ENCODE measurements at regions not wholly inside any gene's neighbourhood (a gene's known extent, or its start where the extent isn't known, plus 50 kb on each side); places are given as distances from the start of the nearest gene placed in this dataset.

DNA sequence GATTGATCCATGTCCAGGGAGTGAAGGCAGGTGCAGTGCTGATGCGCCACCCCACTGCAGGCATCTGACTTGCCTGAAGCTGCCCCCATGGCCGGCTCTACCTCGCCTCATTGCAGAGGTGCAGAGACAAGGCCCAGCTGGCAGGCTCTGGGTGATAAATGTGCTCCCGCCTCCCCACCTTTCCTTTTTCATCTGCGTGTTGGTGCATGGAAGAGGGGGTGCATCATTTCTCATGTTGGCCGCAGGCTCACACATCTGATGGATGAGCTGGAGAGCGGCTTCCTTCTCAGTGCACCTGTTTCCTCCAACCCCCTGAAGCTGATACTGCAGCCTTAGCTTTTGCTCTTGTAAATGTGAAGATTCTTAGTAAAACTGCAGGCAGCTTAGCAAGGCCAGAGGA is 306.0 kb upstream of the KAZN start:
- ATAC-seq (no peak), DNase-seq (no peak)
- Histone ChIP-seq H3K27ac (no peak overlapping the region), H3K9me3 (no peaks in the 10 kb centered on the region), H3K4me3 (no peak overlapping the region), H3K27me3 (peaks cover 0 to 12% (median 5%) of the 10 kb centered on the region in 7 donors), H3K36me3 (no peaks in the 10 kb centered on the region), H3K4me1 (no peaks in the 10 kb centered on the region)
- 88 to 92% methylated on average over 7 of the region's 7 CpGs for WGBS, 2 donors
- intact Hi-C loops (cut with DNase I) = no loop called here
- TF ChIP-seq, protein P1, sequence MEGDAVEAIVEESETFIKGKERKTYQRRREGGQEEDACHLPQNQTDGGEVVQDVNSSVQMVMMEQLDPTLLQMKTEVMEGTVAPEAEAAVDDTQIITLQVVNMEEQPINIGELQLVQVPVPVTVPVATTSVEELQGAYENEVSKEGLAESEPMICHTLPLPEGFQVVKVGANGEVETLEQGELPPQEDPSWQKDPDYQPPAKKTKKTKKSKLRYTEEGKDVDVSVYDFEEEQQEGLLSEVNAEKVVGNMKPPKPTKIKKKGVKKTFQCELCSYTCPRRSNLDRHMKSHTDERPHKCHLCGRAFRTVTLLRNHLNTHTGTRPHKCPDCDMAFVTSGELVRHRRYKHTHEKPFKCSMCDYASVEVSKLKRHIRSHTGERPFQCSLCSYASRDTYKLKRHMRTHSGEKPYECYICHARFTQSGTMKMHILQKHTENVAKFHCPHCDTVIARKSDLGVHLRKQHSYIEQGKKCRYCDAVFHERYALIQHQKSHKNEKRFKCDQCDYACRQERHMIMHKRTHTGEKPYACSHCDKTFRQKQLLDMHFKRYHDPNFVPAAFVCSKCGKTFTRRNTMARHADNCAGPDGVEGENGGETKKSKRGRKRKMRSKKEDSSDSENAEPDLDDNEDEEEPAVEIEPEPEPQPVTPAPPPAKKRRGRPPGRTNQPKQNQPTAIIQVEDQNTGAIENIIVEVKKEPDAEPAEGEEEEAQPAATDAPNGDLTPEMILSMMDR (IDR thresholded peaks at IDR 0.05) = no peak

DNA sequence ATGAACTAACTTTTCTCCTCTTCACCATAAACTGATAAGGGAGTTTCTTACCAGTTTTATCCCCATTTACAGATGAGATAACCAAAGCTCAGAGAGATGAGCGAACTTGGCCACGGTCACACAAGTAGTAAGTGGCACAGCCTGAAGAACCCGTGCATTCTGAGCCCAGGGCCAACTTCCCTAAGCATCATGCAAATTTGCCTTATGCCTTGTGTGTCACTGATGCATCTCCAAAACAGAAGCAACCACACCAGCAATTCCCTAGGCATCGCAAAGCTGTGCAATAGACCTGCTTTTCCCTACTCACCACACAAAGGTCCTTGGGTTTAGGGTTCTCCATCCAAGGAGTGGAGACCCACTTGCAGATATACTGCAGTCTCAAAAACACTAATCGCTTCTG is 304.5 kb upstream of the KAZN start:
- ATAC-seq (no peak), DNase-seq (no peak)
- TF ChIP-seq, protein P1 (IDR thresholded peaks at IDR 0.05) = no peak
- H3K9me3 ChIP-seq = no peaks in the 10 kb centered on the region
- H3K27me3 ChIP-seq = peaks cover 0 to 12% (median 5%) of the 10 kb centered on the region in 7 donors
- intact Hi-C loops (cut with DNase I) = no loop called here
- H3K36me3 ChIP-seq = no peaks in the 10 kb centered on the region
- H3K4me1 ChIP-seq = no peaks in the 10 kb centered on the region
- H3K27ac ChIP-seq = no peak overlapping the region
- H3K4me3 ChIP-seq = no peak overlapping the region
- 91 to 92% methylated on average over 5 of the region's 5 CpGs for WGBS, 2 donors

DNA sequence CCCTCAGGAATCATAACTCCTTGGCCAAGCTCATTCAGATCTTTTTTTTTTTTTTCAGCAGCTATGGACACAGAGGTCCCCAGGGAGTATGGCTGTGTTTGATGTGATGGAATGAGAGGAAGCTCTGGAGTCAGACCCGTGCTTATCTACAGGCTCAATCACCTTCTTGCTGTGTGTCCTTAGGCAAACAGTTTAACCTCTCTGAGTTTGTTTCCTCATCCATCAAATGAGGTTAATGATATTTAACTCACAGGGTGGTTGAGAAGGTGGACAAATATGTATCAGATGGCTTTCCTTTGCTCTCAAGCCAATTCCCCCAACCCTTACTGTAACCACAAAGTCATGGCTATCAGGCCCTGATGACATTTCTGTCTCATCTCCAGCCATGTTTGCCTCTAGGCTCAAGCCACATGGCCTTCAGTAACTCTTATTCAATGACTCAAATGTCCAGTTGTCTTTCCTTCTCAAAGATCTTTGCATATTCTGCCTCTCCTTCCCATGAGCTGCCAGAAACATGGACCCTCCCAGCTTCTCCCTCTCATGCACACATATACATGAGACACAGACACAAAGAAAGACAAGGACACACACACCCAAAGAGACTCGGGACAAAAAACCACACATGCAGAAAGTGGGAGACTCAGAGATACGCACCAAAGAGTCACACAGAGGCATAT is 303.5 kb upstream of the KAZN start:
- intact Hi-C loops (cut with DNase I) = no loop called here
- ATAC-seq = no peak
- Histone ChIP-seq H3K4me3 (no peak overlapping the region), H3K36me3 (no peaks in the 10 kb centered on the region), H3K4me1 (no peaks in the 10 kb centered on the region), H3K27me3 (peaks cover 0 to 15% (median 5%) of the 10 kb centered on the region in 7 donors), H3K9me3 (no peaks in the 10 kb centered on the region), H3K27ac (no peak overlapping the region)
- DNase-seq = no peak
- TF ChIP-seq, protein P1 (IDR thresholded peaks at IDR 0.05) = no peak
- WGBS, 2 donors = 70 to 74% methylated on average over 3 of the region's 3 CpGs

DNA sequence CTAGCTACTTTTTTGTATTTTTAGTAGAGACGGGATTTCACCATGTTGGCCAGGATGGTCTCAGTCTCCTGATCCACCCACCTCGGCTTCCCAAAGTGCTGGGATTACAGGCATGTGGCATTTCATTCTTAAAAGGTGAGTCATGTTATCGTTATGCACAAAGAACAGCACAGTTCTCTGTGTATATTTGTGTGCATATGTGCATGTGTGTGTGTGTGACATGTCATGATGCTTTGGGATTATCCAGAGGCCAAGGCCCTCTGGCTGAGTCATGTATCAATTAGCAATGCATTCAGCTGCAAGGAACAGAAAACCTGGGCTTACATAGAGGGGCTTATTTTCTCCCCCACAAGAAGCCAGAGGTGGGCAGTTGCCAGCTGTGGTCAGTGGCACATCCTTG is 301.7 kb upstream of the KAZN start:
- no peak for DNase-seq
- Histone ChIP-seq H3K9me3 (no peaks in the 10 kb centered on the region), H3K4me1 (peaks cover 0 to 4% (median 0%) of the 10 kb centered on the region in 9 donors), H3K36me3 (no peaks in the 10 kb centered on the region), H3K27me3 (peaks cover 0 to 9% (median 5%) of the 10 kb centered on the region in 7 donors), H3K4me3 (no peak overlapping the region), H3K27ac (no peak overlapping the region)
- intact Hi-C loops (cut with DNase I) = no loop called here
- 75 to 84% methylated on average over 3 of the region's 3 CpGs for WGBS, 2 donors
- TF ChIP-seq, protein P1 (IDR thresholded peaks at IDR 0.05) = no peak
- ATAC-seq = no peak

All from heart right ventricle (tissue), 16 donors.